ENCODE measurements at regions not wholly inside any gene's neighbourhood (a gene's known extent, or its start where the extent isn't known, plus 50 kb on each side); places are given as distances from the start of the nearest gene placed in this dataset.
"Not testable (repeated sequence)": the region's sequence is repeated elsewhere in the genome, so short reads cannot be mapped to it uniquely, and the experiment has no call there.

GRCh38 chr7:73954181-73954580 lies 73.8 kb upstream of the ELN start:
- peaks cover 4% of the 10 kb centered on the region for H3K27me3 Mint-ChIP-seq (ENCODE audit: low read depth)
- H3K4me1 Mint-ChIP-seq, result no peaks in the 10 kb centered on the region
- TF ChIP-seq CTCF (IDR thresholded peaks at IDR 0.05; ENCODE audit: unreplicated experiment), result no peak
- peaks cover 2% of the 10 kb centered on the region for H3K9me3 Mint-ChIP-seq
- no peak overlapping the region for H3K27ac Mint-ChIP-seq
- H3K4me3 Mint-ChIP-seq, result no peak overlapping the region
- DNase-seq (ENCODE audit: low spot score in 2 of 2, unreplicated experiment in 2 of 2), result no peak
- H3K36me3 Mint-ChIP-seq, result no peaks in the 10 kb centered on the region

- no peak for DNase-seq (ENCODE audit: low spot score in 2 of 2, unreplicated experiment in 2 of 2)
- Mint-ChIP-seq H3K27me3 (ENCODE audit: low read depth) (peaks cover 2% of the 10 kb centered on the region), H3K4me1 (no peaks in the 10 kb centered on the region), H3K9me3 (no peaks in the 10 kb centered on the region), H3K4me3 (no peak overlapping the region), H3K27ac (no peak overlapping the region), H3K36me3 (no peaks in the 10 kb centered on the region)
- no peak for TF ChIP-seq CTCF (IDR thresholded peaks at IDR 0.05; ENCODE audit: unreplicated experiment)
Observed at GRCh38 chr7:73954861-73955260, 73.1 kb upstream of the ELN start.

GRCh38 chr7:73960548-73960947 lies 67.4 kb upstream of the ELN start:
- Mint-ChIP-seq H3K4me1 (no peaks in the 10 kb centered on the region), H3K9me3 (peaks cover 24% of the 10 kb centered on the region)

GRCh38 chr7:73961991-73962390 lies 66.0 kb upstream of the ELN start:
- H3K9me3 Mint-ChIP-seq, result peaks cover 24% of the 10 kb centered on the region
- H3K4me1 Mint-ChIP-seq; H3K27me3 Mint-ChIP-seq (ENCODE audit: low read depth); H3K4me3 Mint-ChIP-seq; DNase-seq (ENCODE audit: low spot score in 2 of 2, unreplicated experiment in 2 of 2); H3K27ac Mint-ChIP-seq: not testable (repeated sequence)
- H3K36me3 Mint-ChIP-seq, result peaks cover 11% of the 10 kb centered on the region

More at GRCh38 chr7:73960548-73960947, 67.4 kb upstream of the ELN start:
- DNase-seq (ENCODE audit: low spot score in 2 of 2, unreplicated experiment in 2 of 2), result no peak
- Mint-ChIP-seq H3K36me3 (peaks cover 11% of the 10 kb centered on the region), H3K27ac (no peak overlapping the region), H3K4me3 (no peak overlapping the region), H3K27me3 (ENCODE audit: low read depth) (peaks cover 3% of the 10 kb centered on the region)
- no peak for TF ChIP-seq CTCF (IDR thresholded peaks at IDR 0.05; ENCODE audit: unreplicated experiment)

- TF ChIP-seq CTCF (IDR thresholded peaks at IDR 0.05; ENCODE audit: unreplicated experiment), result no peak
- DNase-seq (ENCODE audit: low spot score in 2 of 2, unreplicated experiment in 2 of 2), result no peak
- Mint-ChIP-seq H3K9me3 (peaks cover 24% of the 10 kb centered on the region), H3K4me3 (no peak overlapping the region), H3K27ac (no peak overlapping the region), H3K27me3 (ENCODE audit: low read depth) (peaks cover 3% of the 10 kb centered on the region), H3K36me3 (peaks cover 11% of the 10 kb centered on the region), H3K4me1 (no peaks in the 10 kb centered on the region)
Observed at GRCh38 chr7:73963252-73963822, 64.6 kb upstream of the ELN start.

GRCh38 chr7:73964786-73965185 lies 63.2 kb upstream of the ELN start:
- no peak for TF ChIP-seq CTCF (IDR thresholded peaks at IDR 0.05; ENCODE audit: unreplicated experiment)
- H3K27me3 Mint-ChIP-seq (ENCODE audit: low read depth), result peaks cover 3% of the 10 kb centered on the region
- no peak overlapping the region for H3K27ac Mint-ChIP-seq
- H3K9me3 Mint-ChIP-seq, result peaks cover 24% of the 10 kb centered on the region
- H3K36me3 Mint-ChIP-seq, result peaks cover 11% of the 10 kb centered on the region
- no peak overlapping the region for H3K4me3 Mint-ChIP-seq
- H3K4me1 Mint-ChIP-seq, result no peaks in the 10 kb centered on the region
- DNase-seq (ENCODE audit: low spot score in 2 of 2, unreplicated experiment in 2 of 2), result no peak
